Right cardiac atrium (tissue), 5 donors: ENCODE measurements at regions not wholly inside any gene's neighbourhood (a gene's known extent, or its start where the extent isn't known, plus 50 kb on each side); places are given as distances from the start of the nearest gene placed in this dataset.
A peak's percentile ranks its signal among the peaks of the same experiment; 100 is the strongest.
"Not testable (repeated sequence)": the region's sequence is repeated elsewhere in the genome, so short reads cannot be mapped to it uniquely, and the experiment has no call there.

ENCODE experiments used
- ATAC-seq, 2 donors: fragments of 200-7000 bp; cut with Tn5 transposase; one replicate each; pipeline versions ENCODE4 v1.8.0 to v1.9.1; 2020; ENCODE audit warnings: moderate library complexity in 2 of 2, mild to moderate bottlenecking in 1 of 2
- DNase-seq, 3 donors: peaks; one replicate each; pipeline ENCODE4 v3.0.0-alpha.2; 2020
- H3K27ac ChIP-seq: one replicate; pipeline ENCODE4 v1.5.1; 2013; ENCODE audit warnings: mild to moderate bottlenecking, low read length, control low read depth, moderate library complexity
- H3K27me3 ChIP-seq: one replicate; pipeline ENCODE4 v1.6.1; 2013; ENCODE audit not compliant: control insufficient read depth, insufficient read depth
- H3K4me1 ChIP-seq: one replicate; pipeline ENCODE4 v1.6.1; 2013; ENCODE audit warnings: low read length; ENCODE audit not compliant: control insufficient read depth, insufficient read depth
- H3K4me3 ChIP-seq: one replicate; pipeline ENCODE4 v1.5.1; 2013; ENCODE audit warnings: low read length, control low read depth
- H3K9me3 ChIP-seq: one replicate; pipeline ENCODE4 v1.6.1; 2013; ENCODE audit warnings: low read length; ENCODE audit not compliant: control insufficient read depth
- WGBS: extraction: QIAGEN DNeasy Blood & Tissue Kit; methylation state at CpG from one replicate; pipeline ENCODE4 v1.1.7; 2013; 5-methylcytosine and 5-hydroxymethylcytosine counted together
- intact Hi-C, 4 donors: fragments of 100-400 bp; cut with DNase I; formaldehyde crosslinking; loops; one replicate each; pipeline versions ENCODE4 v1.11.0 to v1.14.0; 2022 to 2023
- donor health status: healthy with polysubstance abuse.
- donor health status: DM: no; HTN: yes; CAD: no.
- donor health status: DM: no; HTN: no; CAD: no.
- donor health status: DM: no; HTN: yes; CAD: no; lungs with severe emphysema.
- donor health status: DM: yes; HTN: yes; CAD: no.

DNA sequence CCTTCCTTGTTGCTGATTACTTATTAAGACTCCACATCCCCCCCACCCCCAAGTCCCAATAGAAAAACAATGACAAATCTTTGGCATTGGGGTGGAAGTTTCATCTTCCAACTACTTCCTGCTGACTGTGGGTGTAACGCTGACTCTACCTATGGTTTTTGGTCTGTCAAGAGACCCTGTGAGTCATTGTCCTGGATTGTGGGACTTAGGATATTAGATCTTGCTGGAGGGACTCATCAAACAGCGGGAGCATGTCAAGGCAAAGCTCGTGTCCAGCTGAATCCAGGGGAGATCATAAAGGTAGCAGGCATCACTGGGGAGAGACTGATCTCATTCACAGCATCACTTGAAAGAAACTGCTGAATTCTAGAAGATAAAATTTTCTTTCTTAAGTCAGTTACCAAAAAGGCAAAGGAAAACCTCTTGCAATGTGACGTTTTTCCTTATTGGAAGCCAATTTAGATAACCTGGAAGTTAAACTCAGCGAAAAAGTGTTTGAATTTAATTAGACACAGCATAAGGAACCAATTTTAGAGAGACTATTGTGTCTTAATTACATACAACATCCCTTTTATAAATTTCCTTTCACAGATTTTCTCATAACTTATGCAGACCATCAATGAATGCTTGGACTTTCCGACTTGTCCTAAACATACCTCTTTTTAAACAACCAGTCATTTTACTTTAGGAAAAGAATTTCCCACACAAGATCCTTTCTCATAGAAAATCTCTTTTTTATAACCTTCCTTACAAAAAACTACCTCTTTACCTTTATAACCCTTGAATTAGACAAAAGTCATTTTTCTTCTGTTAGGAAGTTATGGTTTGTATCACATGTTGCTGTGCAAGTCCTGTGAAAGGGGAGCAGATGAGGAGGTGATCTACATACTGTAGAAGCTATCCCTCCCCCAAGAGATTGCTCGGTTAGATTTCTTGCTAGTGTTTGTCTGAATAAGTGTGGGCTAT is 94.6 kb upstream of the SCAF11 start:
- intact Hi-C loops: no loop called here
- H3K4me1 ChIP-seq: no peaks in the 10 kb centered on the region
- ATAC-seq (no peak), DNase-seq (no peak)
- no peaks in the 10 kb centered on the region for H3K27me3 ChIP-seq
- H3K4me3 ChIP-seq: no peak overlapping the region
- H3K9me3 ChIP-seq: no peaks in the 10 kb centered on the region
- WGBS: 73% methylated on average over 7 of the region's 7 CpGs
- H3K27ac ChIP-seq: no peak overlapping the region

DNA sequence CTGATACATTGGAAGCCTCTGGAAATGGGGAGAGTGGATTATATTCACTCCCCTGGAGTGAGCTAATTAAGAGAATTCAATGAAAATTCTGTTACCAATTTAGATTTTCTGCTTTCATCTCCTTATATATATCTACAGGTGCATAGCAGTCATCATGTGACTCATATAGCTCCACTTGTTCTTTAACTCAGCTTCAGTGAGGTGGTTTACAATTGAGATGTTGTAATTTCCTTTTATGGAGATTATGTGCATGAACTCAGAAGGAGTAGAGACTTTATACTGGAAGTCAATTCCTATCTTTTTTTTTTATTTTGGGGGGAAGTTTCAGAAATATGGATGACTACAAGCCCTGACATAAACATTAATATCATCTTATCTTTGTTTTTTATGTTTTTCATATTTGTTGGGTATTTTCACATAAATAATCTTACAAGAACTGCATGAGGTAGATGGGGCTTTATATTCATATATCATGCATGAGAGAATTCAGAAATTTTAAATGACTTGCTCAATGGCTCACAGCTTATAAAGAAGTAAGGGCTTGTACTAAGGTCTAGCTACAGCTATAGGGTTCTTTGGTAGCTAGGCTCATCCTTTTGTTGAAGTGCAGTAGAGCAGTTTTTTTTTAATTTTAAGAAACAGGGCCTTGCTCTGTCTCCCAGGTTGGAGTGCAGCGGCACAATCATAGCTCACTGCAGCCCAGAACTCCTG is 92.3 kb upstream of the SCAF11 start:
- Histone ChIP-seq H3K4me1 (no peaks in the 10 kb centered on the region), H3K9me3 (peaks cover 2% of the 10 kb centered on the region), H3K27ac (no peak overlapping the region), H3K4me3 (no peak overlapping the region), H3K27me3 (no peaks in the 10 kb centered on the region)
- ATAC-seq: no peak
- no peak for DNase-seq
- WGBS: 94% methylated on average over 1 of the region's 1 CpG
- intact Hi-C loops: no loop called here

DNA sequence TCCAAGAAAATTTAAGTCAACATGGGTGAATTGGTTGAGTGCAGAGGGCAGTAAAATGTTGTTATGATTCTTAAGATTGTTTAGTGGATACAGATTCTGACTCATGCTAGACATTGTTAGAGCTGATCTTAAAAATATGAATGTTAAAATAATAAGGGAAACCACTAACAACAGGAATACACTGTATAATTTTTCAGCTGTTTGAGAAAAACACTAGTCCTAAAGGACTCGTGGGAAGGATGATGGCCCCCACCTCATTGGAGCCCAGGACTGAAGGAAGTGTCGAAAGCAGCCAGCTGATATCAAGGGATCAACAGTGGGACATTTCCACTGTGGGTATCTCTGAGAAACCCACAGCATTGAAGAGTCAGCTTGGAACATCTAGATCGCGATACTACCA is 82.9 kb upstream of the SCAF11 start:
- no peak for DNase-seq
- Histone ChIP-seq H3K27ac (no peak overlapping the region), H3K27me3 (no peaks in the 10 kb centered on the region), H3K9me3 (peaks cover 2% of the 10 kb centered on the region), H3K4me3 (no peak overlapping the region), H3K4me1 (no peaks in the 10 kb centered on the region)
- intact Hi-C loops: no loop called here
- no peak for ATAC-seq
- WGBS: 76% methylated on average over 4 of the region's 4 CpGs

DNA sequence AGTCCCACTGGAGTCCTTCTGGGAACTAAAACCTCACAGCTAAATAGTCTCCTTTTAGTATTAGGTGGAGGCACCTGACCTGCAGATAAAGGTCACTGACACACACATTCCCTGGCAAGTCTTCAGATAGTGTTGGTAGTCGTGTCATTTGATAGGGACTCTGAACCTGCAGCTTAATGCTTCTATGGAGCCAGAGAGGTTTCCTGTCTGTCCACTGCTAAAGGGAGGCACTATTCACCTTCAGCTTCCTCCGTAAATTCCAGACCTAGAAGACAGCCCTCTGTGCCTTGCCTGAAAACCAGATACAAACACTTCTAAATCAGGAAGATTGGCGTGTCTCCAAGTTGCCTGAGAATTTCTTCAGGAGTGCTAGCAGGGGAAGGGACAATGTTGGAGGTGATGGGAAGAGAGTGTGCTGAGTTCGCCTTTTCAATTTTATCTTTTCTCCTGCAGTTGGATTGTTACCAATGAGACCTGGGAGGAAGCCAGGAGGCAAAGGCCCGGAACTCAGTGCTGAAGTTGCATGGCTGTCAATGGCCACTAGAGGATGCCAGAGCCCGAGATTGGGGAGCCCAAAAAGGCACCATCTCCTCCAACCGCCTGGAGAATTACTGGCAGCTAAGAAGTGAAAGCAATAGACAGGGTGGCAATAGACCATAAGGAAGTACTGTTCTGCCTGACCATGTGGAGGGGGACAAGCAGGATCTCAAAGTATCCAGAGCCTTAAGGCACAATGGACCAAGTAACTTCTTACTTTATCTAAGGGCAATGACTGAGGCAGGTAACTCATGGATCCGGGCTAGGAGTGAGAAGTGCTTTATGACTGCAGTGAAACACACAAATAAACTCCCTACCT is 81.6 kb upstream of the SCAF11 start:
- no peak overlapping the region for H3K4me3 ChIP-seq
- no peaks in the 10 kb centered on the region for H3K27me3 ChIP-seq
- H3K4me1 ChIP-seq: no peaks in the 10 kb centered on the region
- peak; percentile 83 to 90 for ATAC-seq
- no peak overlapping the region for H3K27ac ChIP-seq
- no peaks in the 10 kb centered on the region for H3K9me3 ChIP-seq
- intact Hi-C loops: no loop called here
- 27% methylated on average over 8 of the region's 8 CpGs for WGBS
- peak; percentile 62 to 77 (median 68) for DNase-seq

DNA sequence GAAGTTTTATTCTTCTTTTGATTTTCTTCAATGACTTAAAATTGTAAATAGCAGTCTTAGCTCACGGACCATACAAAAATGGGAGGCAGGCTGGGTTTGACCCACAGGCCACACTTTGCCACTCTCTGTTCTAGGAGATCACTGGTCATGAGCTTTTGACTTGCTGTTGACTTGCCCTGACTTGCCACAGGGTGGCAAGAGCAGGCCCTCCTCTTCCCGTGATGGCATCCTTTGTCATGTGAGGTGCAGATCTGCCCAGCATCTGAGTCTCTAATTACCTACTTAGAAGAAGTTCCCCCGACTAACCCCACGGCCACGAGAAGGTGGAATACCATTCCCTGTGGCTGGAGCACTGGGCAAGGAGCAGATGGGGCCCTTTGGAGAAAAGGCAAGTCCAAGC is 81.0 kb upstream of the SCAF11 start:
- Histone ChIP-seq H3K27ac (no peak overlapping the region), H3K9me3 (no peaks in the 10 kb centered on the region), H3K4me3 (no peak overlapping the region), H3K4me1 (no peaks in the 10 kb centered on the region), H3K27me3 (no peaks in the 10 kb centered on the region)
- DNase-seq: no peak
- intact Hi-C loops: no loop called here
- ATAC-seq: peak in 1 of 2 donors; percentile 14
- WGBS: 82% methylated on average over 5 of the region's 5 CpGs

DNA sequence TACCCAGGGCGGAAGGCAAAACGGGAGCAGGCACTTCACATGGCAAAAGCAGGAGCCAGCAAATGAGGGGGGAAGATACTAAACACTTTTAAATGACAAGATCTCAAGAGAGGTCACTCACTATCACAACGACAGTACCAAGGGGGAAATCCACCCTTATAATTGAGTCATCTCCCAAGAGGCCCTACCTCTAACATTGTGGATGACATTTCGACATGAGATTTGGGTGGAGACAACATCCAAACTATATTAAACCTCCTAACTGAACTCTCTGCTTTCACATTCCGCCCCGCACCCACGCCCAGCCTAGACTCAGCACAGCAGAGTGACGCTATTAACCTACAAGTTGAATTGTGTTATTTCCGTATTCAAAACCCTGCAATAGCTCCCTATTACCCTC is 76.7 kb upstream of the SCAF11 start:
- Histone ChIP-seq H3K9me3 (no peaks in the 10 kb centered on the region), H3K27me3 (no peaks in the 10 kb centered on the region), H3K27ac (no peak overlapping the region), H3K4me1 (no peaks in the 10 kb centered on the region), H3K4me3 (no peak overlapping the region)
- 77% methylated on average over 9 of the region's 9 CpGs for WGBS
- DNase-seq: no peak
- ATAC-seq: no peak
- intact Hi-C loops: no loop called here

DNA sequence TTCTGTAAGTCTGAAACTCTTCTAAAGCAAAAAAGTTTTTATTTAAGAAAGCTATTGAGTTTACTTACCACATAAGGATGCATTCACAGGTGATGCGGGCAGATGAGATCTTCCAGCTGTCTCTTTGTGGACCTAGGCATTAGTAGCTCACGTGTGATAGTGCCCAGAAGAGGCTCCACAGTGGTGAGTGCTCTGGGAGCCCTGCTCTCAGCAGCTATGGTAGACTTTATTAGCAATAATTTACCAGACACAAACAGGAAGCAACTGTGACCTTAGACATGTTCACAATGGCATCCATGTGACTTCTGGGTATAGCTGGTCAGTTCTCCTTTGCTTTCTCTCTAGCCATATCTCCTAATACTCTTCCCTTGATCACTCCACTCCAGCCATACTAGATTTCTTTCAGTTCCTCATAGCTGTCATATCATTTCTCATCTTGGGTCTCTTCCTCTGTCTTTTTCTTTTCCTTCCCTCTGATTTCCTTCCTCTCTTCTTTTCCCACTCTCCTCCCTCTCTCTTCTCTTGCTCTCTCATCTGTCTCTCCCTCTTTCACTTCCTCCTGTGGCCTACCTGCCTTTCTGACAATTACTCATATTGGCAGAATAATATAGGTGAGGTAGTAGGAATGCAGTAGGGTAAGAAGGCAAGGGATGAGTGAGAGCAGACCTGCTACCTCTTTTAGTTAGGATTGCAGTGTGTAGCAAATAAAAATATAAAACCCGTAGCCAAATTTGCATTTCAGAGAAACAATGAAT is 75.2 kb upstream of the SCAF11 start:
- 78% methylated on average over 3 of the region's 3 CpGs for WGBS
- DNase-seq (no peak), ATAC-seq (no peak)
- Histone ChIP-seq H3K9me3 (no peaks in the 10 kb centered on the region), H3K27ac (no peak overlapping the region), H3K4me1 (no peaks in the 10 kb centered on the region), H3K4me3 (no peak overlapping the region), H3K27me3 (no peaks in the 10 kb centered on the region)
- intact Hi-C loops: no loop called here

DNA sequence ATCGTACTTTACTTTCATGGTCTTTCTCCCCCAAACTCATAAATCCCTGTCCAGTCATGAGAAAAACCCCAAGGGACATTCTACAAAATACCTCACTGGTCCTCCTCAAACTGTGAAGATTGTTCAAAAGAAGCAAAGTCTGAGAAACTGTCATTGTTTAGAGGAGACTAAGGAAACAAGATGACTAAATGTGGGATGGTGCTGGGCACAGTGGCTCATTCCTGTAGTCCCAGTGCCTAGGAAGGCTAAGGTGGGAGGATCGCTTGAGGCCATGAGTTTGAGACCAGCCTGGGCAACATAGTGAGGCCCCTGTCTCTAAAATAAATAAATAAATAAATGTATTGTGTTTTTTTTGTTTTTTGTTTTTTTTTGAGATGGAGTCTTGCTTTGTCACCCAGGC is 74.2 kb upstream of the SCAF11 start:
- Histone ChIP-seq H3K9me3 (no peaks in the 10 kb centered on the region), H3K27me3 (no peaks in the 10 kb centered on the region), H3K27ac (no peak overlapping the region), H3K4me3 (no peak overlapping the region), H3K4me1 (no peaks in the 10 kb centered on the region)
- no peak for ATAC-seq
- DNase-seq: no peak
- intact Hi-C loops: no loop called here
- WGBS: 83% methylated on average over 2 of the region's 2 CpGs

DNA sequence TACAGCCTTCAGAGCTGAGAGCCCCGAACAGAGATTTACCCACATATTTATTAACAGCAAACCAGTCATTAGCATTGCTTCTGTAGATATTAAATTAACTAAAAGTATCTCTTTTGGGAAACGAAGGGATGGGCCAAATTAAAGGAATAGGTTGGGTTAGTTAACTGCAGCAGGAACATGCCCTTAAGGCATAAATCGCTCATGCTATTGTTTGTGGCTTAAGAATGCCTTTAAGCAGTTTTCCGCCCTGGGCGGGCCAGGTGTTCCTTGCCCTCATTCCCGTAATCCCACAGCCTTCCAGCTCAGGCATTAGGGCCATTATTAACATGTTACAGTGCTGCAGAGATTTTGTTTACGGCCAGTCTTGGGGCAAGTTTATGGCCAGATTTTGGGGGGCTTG is 68.3 kb upstream of the SCAF11 start:
- H3K9me3 ChIP-seq, intact Hi-C loops, H3K27me3 ChIP-seq, DNase-seq, ATAC-seq, H3K4me3 ChIP-seq, H3K4me1 ChIP-seq, H3K27ac ChIP-seq: not testable (repeated sequence)
- 91% methylated on average over 7 of the region's 7 CpGs for WGBS

DNA sequence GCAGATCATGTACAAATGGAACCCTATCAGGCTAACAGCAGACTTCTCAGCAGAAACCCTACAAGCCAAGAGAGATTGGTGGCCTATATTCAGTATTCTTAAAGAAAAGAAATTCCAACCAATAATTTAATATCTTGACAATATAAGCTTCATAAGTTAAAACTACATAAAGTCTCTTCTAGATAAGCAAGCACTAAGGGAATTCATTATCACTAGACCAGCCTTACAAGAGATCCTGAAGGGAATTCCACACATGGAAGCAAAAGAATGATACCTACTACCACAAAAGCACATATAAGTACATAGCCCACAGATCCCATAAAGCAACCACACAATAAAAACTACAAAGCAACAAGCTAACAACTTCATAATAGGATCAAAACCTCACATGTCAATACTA is 60.4 kb upstream of the SCAF11 start:
- no peak for DNase-seq
- no peaks in the 10 kb centered on the region for H3K4me1 ChIP-seq
- intact Hi-C loops: no loop called here
- peaks cover 1% of the 10 kb centered on the region for H3K9me3 ChIP-seq
- H3K27ac ChIP-seq: no peak overlapping the region
- H3K4me3 ChIP-seq: no peak overlapping the region
- no peak for ATAC-seq
- no peaks in the 10 kb centered on the region for H3K27me3 ChIP-seq
